Right lobe of liver (tissue), 4 donors: ENCODE measurements at regions not wholly inside any gene's neighbourhood (a gene's known extent, or its start where the extent isn't known, plus 50 kb on each side); places are given as distances from the start of the nearest gene placed in this dataset.

Source experiments
- POLR2A ChIP-seq: fragments of 450-650 bp; IDR thresholded peaks from one replicate; pipeline ENCODE4 v1.6.1; 2017; ENCODE audit warnings: antibody characterized with exemption, mild to moderate bottlenecking
- TF ChIP-seq, protein P1 (sequence below), 4 donors: fragments of 200-600 bp in 3 of 4; fragments of 450-650 bp in 1 of 4; IDR thresholded peaks; one replicate each; pipeline versions ENCODE4 v1.5.1 to v1.8.0; 2016 to 2022; ENCODE audit warnings: antibody characterized with exemption in 4 of 4, mild to moderate bottlenecking in 2 of 4
- donor health status: DM: no; HTN: no; CAD: no.
- donor health status: DM: no; HTN: no; CAD: no.
- donor health status: DM: no; HTN: yes; CAD: no.

- TF ChIP-seq, protein P1, sequence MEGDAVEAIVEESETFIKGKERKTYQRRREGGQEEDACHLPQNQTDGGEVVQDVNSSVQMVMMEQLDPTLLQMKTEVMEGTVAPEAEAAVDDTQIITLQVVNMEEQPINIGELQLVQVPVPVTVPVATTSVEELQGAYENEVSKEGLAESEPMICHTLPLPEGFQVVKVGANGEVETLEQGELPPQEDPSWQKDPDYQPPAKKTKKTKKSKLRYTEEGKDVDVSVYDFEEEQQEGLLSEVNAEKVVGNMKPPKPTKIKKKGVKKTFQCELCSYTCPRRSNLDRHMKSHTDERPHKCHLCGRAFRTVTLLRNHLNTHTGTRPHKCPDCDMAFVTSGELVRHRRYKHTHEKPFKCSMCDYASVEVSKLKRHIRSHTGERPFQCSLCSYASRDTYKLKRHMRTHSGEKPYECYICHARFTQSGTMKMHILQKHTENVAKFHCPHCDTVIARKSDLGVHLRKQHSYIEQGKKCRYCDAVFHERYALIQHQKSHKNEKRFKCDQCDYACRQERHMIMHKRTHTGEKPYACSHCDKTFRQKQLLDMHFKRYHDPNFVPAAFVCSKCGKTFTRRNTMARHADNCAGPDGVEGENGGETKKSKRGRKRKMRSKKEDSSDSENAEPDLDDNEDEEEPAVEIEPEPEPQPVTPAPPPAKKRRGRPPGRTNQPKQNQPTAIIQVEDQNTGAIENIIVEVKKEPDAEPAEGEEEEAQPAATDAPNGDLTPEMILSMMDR (IDR thresholded peaks at IDR 0.05): no peak
- TF ChIP-seq POLR2A: no peak
Observed at GRCh38 chr12:76611533-76611932, 52.0 kb upstream of the OSBPL8 start.
